SK-N-SH (cell line): ENCODE measurements at regions not wholly inside any gene's neighbourhood (a gene's known extent, or its start where the extent isn't known, plus 50 kb on each side); places are given as distances from the start of the nearest gene placed in this dataset.
"Not testable (repeated sequence)": the region's sequence is repeated elsewhere in the genome, so short reads cannot be mapped to it uniquely, and the experiment has no call there.

Experiments used
- CTCF ChIA-PET: fragments of 300-600, 350-600 bp; formaldehyde crosslinking; extraction: SDS; loops from one replicate; lab custom pipeline; 2021; lab: Yijun Ruan, JAX
- POLR2A ChIA-PET: fragments of 350-600 bp; sonication (Branson Sonifier 250); formaldehyde crosslinking; extraction: SDS; loops from one replicate; lab custom pipeline; 2020; ENCODE audit warnings: antibody characterized with exemption, inconsistent platforms; lab: Yijun Ruan, JAX
- DNase-seq: peaks from one replicate; pipeline ENCODE4 v3.0.0; 2012
- H2AFZ ChIP-seq: fragments of 200-600 bp; sonication (generic); 2 replicates; pipeline ENCODE4 v1.8.1; 2016; ENCODE audit warnings: antibody characterized with exemption, mild to moderate bottlenecking, low read depth
- H3F3A ChIP-seq: fragments of 200-600 bp; sonication (generic); replicated peaks from 2 replicates; pipeline ENCODE3; 2016; ENCODE audit warnings: antibody characterized with exemption, mild to moderate bottlenecking; ENCODE audit not compliant: insufficient read depth
- H3K27ac ChIP-seq, 2 experiments: fragments of 200-500 bp in 1 of 2; fragments of 200-600 bp in 1 of 2; sonication (Bioruptor generic) in 1 of 2; sonication (generic), shearing (Covaris generic) in 1 of 2; 2 replicates each; pipeline versions ENCODE4 v1.5.1 to v1.6.1; 2014 to 2016; ENCODE audit warnings: low read depth in 2 of 2, inconsistent platforms in 1 of 2, low read length in 1 of 2, mild to moderate bottlenecking in 1 of 2, mixed read lengths in 1 of 2
- H3K27me3 ChIP-seq: fragments of 200-600 bp; sonication (generic), shearing (Covaris generic); 2 replicates; pipeline ENCODE4 v1.6.1; 2016; ENCODE audit warnings: mixed run types; ENCODE audit not compliant: insufficient read depth
- H3K36me3 ChIP-seq, 2 experiments: fragments of 200-500 bp in 1 of 2; fragments of 200-600 bp in 1 of 2; sonication (Bioruptor generic) in 1 of 2; sonication (generic) in 1 of 2; replicated peaks in 1 of 2; 2 replicates each; pipeline versions ENCODE3 to v1.5.1; 2014 to 2016; ENCODE audit warnings: low read length in 1 of 2, mild to moderate bottlenecking in 1 of 2; ENCODE audit not compliant: insufficient read depth in 2 of 2, control insufficient read depth in 1 of 2
- H3K4me1 ChIP-seq, 2 experiments: fragments of 200-500 bp in 1 of 2; fragments of 200-600 bp in 1 of 2; sonication (Bioruptor generic) in 1 of 2; sonication (generic), shearing (Covaris generic) in 1 of 2; 2 replicates each; pipeline versions ENCODE4 v1.5.1 to v1.6.1; 2014 to 2016; ENCODE audit warnings: low read depth in 1 of 2, low read length in 1 of 2, mixed run types in 1 of 2; ENCODE audit not compliant: insufficient read depth in 2 of 2, control insufficient read depth in 1 of 2
- H3K4me2 ChIP-seq: fragments of 200-600 bp; sonication (generic), shearing (Covaris generic); 2 replicates; pipeline ENCODE4 v1.6.1; 2017; ENCODE audit warnings: mixed run types
- H3K4me3 ChIP-seq, 2 experiments: fragments of 200-500 bp in 1 of 2; fragments of 200-600 bp in 1 of 2; sonication (Bioruptor generic) in 1 of 2; sonication (generic), shearing (Covaris generic) in 1 of 2; 2 replicates each; pipeline versions ENCODE4 v1.5.1 to v1.8.1; 2014 to 2016; ENCODE audit warnings: low read depth in 2 of 2, inconsistent platforms in 1 of 2, low read length in 1 of 2, mild to moderate bottlenecking in 1 of 2, mixed read lengths in 1 of 2, moderate library complexity in 1 of 2
- H3K79me2 ChIP-seq: fragments of 200-600 bp; sonication (generic); 2 replicates; pipeline ENCODE4 v1.8.1; 2017; ENCODE audit warnings: mild to moderate bottlenecking; ENCODE audit not compliant: insufficient read depth
- H3K9ac ChIP-seq: fragments of 200-600 bp; sonication (generic); 2 replicates; pipeline ENCODE4 v1.6.1; 2017; ENCODE audit warnings: mixed run types
- H3K9me2 ChIP-seq: fragments of 200-600 bp; sonication (generic); 2 replicates; pipeline ENCODE4 v1.6.1; 2017; ENCODE audit warnings: mixed run types
- H3K9me3 ChIP-seq: fragments of 200-600 bp; sonication (generic); 2 replicates; pipeline ENCODE4 v1.6.1; 2017; ENCODE audit warnings: mixed run types, mild to moderate bottlenecking, moderate library complexity
- H4K20me1 ChIP-seq: fragments of 200-600 bp; sonication (generic); 2 replicates; pipeline ENCODE4 v1.6.1; 2017; ENCODE audit warnings: mild to moderate bottlenecking, mixed run types; ENCODE audit not compliant: insufficient read depth
- GATA2 ChIP-seq: sonication (generic); formaldehyde crosslinking; IDR thresholded peaks from 2 replicates; pipeline ENCODE4 v1.5.0; 2020; ENCODE audit warnings: mild to moderate bottlenecking, missing genetic modification reagents
- JUND ChIP-seq: IDR thresholded peaks from 2 replicates; pipeline ENCODE4 v1.4.0; 2012
- POLR2AphosphoS5 ChIP-seq: IDR thresholded peaks from 2 replicates; pipeline ENCODE4 v1.6.1; 2012; ENCODE audit warnings: low read depth, low read length
- RAD21 ChIP-seq: IDR thresholded peaks from 2 replicates; pipeline ENCODE4 v1.6.1; 2012; ENCODE audit warnings: mild to moderate bottlenecking, low read length
- SIN3A ChIP-seq: IDR thresholded peaks from 2 replicates; pipeline ENCODE4 v1.6.1; 2012; ENCODE audit warnings: low read depth, mild to moderate bottlenecking, low read length, moderate library complexity, borderline replicate concordance
- TCF12 ChIP-seq: IDR thresholded peaks from 2 replicates; pipeline ENCODE4 v1.4.0; 2012
- ZBTB33 ChIP-seq: IDR thresholded peaks from 2 replicates; pipeline ENCODE4 v1.4.0; 2012; ENCODE audit warnings: low read depth, borderline replicate concordance
- WGBS: methylation state at CpG from one replicate; pipeline ENCODE4 v1.1.6; 2017; ENCODE audit warnings: low lambda C conversion rate; 5-methylcytosine and 5-hydroxymethylcytosine counted together

GRCh38 chr3:18556001-18556408 is 130.9 kb upstream of the SATB1 start:
- no peak overlapping the region for H3K4me2 ChIP-seq
- H2AFZ ChIP-seq, result no peak overlapping the region
- no peak for DNase-seq
- H3K36me3 ChIP-seq, result no peaks in the 10 kb centered on the region
- H3K4me1 ChIP-seq, result no peaks in the 10 kb centered on the region
- CTCF ChIA-PET, result interaction anchor here (2.5 kb wide), 1 partner anchor 202 kb away, joined by 8 read pairs; no protein-coding TSS in a partner anchor
- no peaks in the 10 kb centered on the region for H4K20me1 ChIP-seq
- no peaks in the 10 kb centered on the region for H3K9me3 ChIP-seq
- H3K9ac ChIP-seq, result no peak overlapping the region
- H3K27ac ChIP-seq, result no peak overlapping the region
- H3K79me2 ChIP-seq, result no peaks in the 10 kb centered on the region
- H3K9me2 ChIP-seq, result no peaks in the 10 kb centered on the region
- WGBS, result 58% methylated on average over 3 of the region's 3 CpGs
- POLR2A ChIA-PET, result no interaction called here
- no peak overlapping the region for H3K4me3 ChIP-seq
- TF ChIP-seq TCF12 (no peak), POLR2AphosphoS5 (no peak)
- no peaks in the 10 kb centered on the region for H3F3A ChIP-seq
- no peaks in the 10 kb centered on the region for H3K27me3 ChIP-seq

GRCh38 chr3:18552579-18553105 is 127.5 kb upstream of the SATB1 start:
- 32% methylated on average over 9 of the region's 9 CpGs for WGBS
- DNase-seq, H3K27ac ChIP-seq, H3K9ac ChIP-seq, H3F3A ChIP-seq, H3K4me2 ChIP-seq, H3K9me2 ChIP-seq, H3K4me3 ChIP-seq, POLR2A ChIA-PET, H3K36me3 ChIP-seq, H4K20me1 ChIP-seq, H2AFZ ChIP-seq, H3K4me1 ChIP-seq, H3K9me3 ChIP-seq, H3K79me2 ChIP-seq, H3K27me3 ChIP-seq: not testable (repeated sequence)
- CTCF ChIA-PET, result interaction anchor here (1.0 to 2.0 kb wide), 2 partner anchors 19 to 205 kb away, joined by 3 to 5 read pairs; no protein-coding TSS in a partner anchor

- Histone ChIP-seq H4K20me1 (no peaks in the 10 kb centered on the region), H3K36me3 (no peaks in the 10 kb centered on the region), H3K4me1 (peaks cover 0 to 3% of the 10 kb centered on the region in 2 experiments; a peak in 1 of 4 replicates), H3K9me3 (no peaks in the 10 kb centered on the region), H2AFZ (no peak overlapping the region), H3K9ac (no peak overlapping the region), H3K9me2 (no peaks in the 10 kb centered on the region), H3K27ac (no peak overlapping the region), H3K27me3 (no peaks in the 10 kb centered on the region), H3F3A (no peaks in the 10 kb centered on the region), H3K79me2 (no peaks in the 10 kb centered on the region), H3K4me3 (no peak overlapping the region), H3K4me2 (no peak overlapping the region)
- no peak for DNase-seq
- CTCF ChIA-PET, result interaction anchor here (1.0 kb wide), 1 partner anchor 19 kb away, joined by 3 read pairs; no protein-coding TSS in a partner anchor
- no peak for TF ChIP-seq SIN3A
- TF ChIP-seq POLR2AphosphoS5, result no peak
- no peak for TF ChIP-seq JUND
- no peak for TF ChIP-seq GATA2
- TF ChIP-seq ZBTB33, result no peak
- TF ChIP-seq RAD21, result no peak
- WGBS, result 52% methylated on average over 2 of the region's 2 CpGs
- POLR2A ChIA-PET, result no interaction called here
Measured at GRCh38 chr3:18546632-18547031, 121.5 kb upstream of the SATB1 start.
